BLaER1 treated with 17β-estradiol and CSF1 and Interleukin-3, amounts not matched to agents 10 nM and 100 nM (cell line): ENCODE measurements at regions not wholly inside any gene's neighbourhood (a gene's known extent, or its start where the extent isn't known, plus 50 kb on each side); places are given as distances from the start of the nearest gene placed in this dataset.
A peak's percentile ranks its signal among the peaks of the same experiment; 100 is the strongest.

Experiments used
- H3K27ac ChIP-seq, 11 experiments: shearing (Covaris generic); formaldehyde crosslinking; 2 replicates each; pipeline ENCODE4 v1.8.1; 2022
- H3K27me3 ChIP-seq, 11 experiments: shearing (Covaris generic); formaldehyde crosslinking; 2 replicates each; pipeline ENCODE4 v1.8.1; 2022
- H3K36me3 ChIP-seq, 11 experiments: shearing (Covaris generic); formaldehyde crosslinking; 2 replicates each; pipeline ENCODE4 v1.8.1; 2022
- H3K4me1 ChIP-seq, 10 experiments: shearing (Covaris generic); formaldehyde crosslinking; 2 replicates each; pipeline ENCODE4 v1.8.1; 2022
- H3K4me2 ChIP-seq, 11 experiments: shearing (Covaris generic); formaldehyde crosslinking; 2 replicates each; pipeline ENCODE4 v1.8.1; 2022
- H3K4me3 ChIP-seq, 10 experiments: shearing (Covaris generic); formaldehyde crosslinking; 2 replicates each; pipeline ENCODE4 v1.8.1; 2022
- H3K9ac ChIP-seq, 11 experiments: shearing (Covaris generic); formaldehyde crosslinking; 2 replicates each; pipeline ENCODE4 v1.8.1; 2022
- H3K9me3 ChIP-seq, 11 experiments: shearing (Covaris generic); formaldehyde crosslinking; replicated peaks in 1 of 11; 2 replicates each; pipeline ENCODE4 v1.8.1; 2022
- H4K20me1 ChIP-seq, 11 experiments: shearing (Covaris generic); formaldehyde crosslinking; 2 replicates each; pipeline ENCODE4 v1.8.1; 2022
- Cebpa-rat ChIP-seq, 11 experiments: shearing (Covaris generic); IDR thresholded peaks; 2 replicates each; pipeline ENCODE4 v1.8.1; 2022

DNA sequence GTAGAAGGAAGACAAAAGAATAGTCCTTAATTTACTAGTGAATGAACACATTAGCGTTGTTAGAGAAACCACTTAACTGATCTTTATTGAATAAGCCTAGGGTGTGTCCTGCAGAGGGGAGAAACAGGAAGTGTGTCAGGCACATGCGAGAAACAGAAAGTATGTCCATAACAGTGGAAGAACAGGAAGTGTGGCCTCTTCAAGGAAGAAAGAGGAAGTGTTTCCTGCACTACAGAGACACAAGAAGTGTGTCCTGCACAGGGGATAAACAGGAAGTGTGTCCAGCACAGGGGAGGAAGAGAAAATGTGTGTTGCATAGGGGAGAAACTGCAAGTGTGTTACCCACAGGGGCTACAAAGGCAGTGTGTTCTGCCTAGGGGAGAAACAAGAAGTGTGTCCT lies 539.6 kb upstream of the PRKX start:
- peak overlapping the region; percentile 41 to 78 (median 62); a peak in 20 of 22 replicates for H3K27ac ChIP-seq

DNA sequence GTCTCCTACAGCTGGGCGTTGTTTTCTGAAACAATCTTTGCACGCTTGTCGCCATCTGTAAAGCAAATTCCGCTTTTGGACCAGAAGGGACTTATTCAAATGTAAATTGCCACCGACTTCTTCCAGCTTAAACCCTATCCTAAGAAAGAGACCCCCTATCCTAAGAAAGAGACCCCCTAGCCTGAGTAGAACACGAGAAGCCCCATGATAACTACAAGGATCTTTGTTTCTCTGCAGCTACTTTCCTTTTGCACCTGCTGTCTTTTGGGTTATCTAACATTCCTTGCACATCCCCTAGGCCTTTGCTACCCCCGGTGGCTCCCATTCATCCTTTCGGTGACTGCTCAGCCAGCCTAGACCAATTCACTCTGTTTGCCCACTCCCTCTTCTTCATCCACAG lies 536.0 kb upstream of the PRKX start:
- H4K20me1 ChIP-seq: no peaks in the 10 kb centered on the region
- H3K4me3 ChIP-seq: no peak overlapping the region
- no peaks in the 10 kb centered on the region for H3K27me3 ChIP-seq
- no peak overlapping the region for H3K4me2 ChIP-seq
- TF ChIP-seq Cebpa-rat (IDR thresholded peaks at IDR 0.05): no peak
- no peaks in the 10 kb centered on the region for H3K36me3 ChIP-seq
- H3K9me3 ChIP-seq: peaks cover 4 to 52% (median 8%) of the 10 kb centered on the region in 11 experiments; a peak in 14 of 22 replicates
- no peak overlapping the region for H3K9ac ChIP-seq
- peaks cover 0 to 15% (median 11%) of the 10 kb centered on the region in 10 experiments; a peak in 15 of 20 replicates for H3K4me1 ChIP-seq
- no peak overlapping the region for H3K27ac ChIP-seq

More for the DNA sequence above, 539.6 kb upstream of the PRKX start:
- H3K27me3 ChIP-seq: no peaks in the 10 kb centered on the region
- H3K4me3 ChIP-seq: no peak overlapping the region
- H3K4me2 ChIP-seq: peak overlapping the region in 10 of 11 experiments; percentile 14 to 65 (median 44); a peak in 18 of 22 replicates
- H4K20me1 ChIP-seq: no peaks in the 10 kb centered on the region
- no peak for TF ChIP-seq Cebpa-rat (IDR thresholded peaks at IDR 0.05)
- peaks cover 0 to 23% (median 14%) of the 10 kb centered on the region in 10 experiments; a peak in 17 of 20 replicates for H3K4me1 ChIP-seq
- H3K9me3 ChIP-seq: peaks cover 22 to 65% (median 30%) of the 10 kb centered on the region in 11 experiments
- H3K36me3 ChIP-seq: no peaks in the 10 kb centered on the region
- peak overlapping the region in 2 of 11 experiments; percentile 36 to 41; a peak in 2 of 22 replicates for H3K9ac ChIP-seq

DNA sequence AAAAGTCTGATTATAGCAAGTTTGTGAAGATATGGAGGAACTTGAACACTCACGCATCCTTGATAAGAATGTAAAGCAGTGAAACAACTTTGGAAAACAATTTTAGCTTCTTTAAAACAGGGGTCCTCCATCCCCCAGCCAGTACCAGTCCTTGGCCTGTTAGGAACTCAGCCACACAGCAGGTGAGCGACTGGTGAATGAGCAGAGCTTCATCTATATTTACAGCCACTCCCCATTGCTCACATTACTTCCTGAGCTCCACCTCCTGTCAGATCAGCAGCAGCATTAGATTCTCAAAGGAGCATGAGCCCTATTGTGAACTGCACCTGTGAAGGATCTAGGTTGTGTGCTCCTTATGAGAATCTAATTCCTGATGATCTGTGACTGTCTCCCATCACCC lies 530.3 kb upstream of the PRKX start:
- Histone ChIP-seq H4K20me1 (no peaks in the 10 kb centered on the region), H3K9me3 (peaks cover 32 to 66% (median 39%) of the 10 kb centered on the region in 11 experiments), H3K4me2 (no peak overlapping the region), H3K4me3 (no peak overlapping the region), H3K27ac (no peak overlapping the region), H3K9ac (no peak overlapping the region), H3K4me1 (peaks cover 6 to 20% (median 8%) of the 10 kb centered on the region in 10 experiments; a peak in 19 of 20 replicates), H3K27me3 (no peaks in the 10 kb centered on the region), H3K36me3 (no peaks in the 10 kb centered on the region; a peak in 1 of 22 replicates)
- no peak for TF ChIP-seq Cebpa-rat (IDR thresholded peaks at IDR 0.05)

- 0 out of 22 replicates have a peak, but pooled peaks of 1 of the 11 experiments have one; percentile 28 for TF ChIP-seq Cebpa-rat (IDR thresholded peaks at IDR 0.05)
Measured at GRCh38 chrX:4240541-4241194, 527.2 kb upstream of the PRKX start.

DNA sequence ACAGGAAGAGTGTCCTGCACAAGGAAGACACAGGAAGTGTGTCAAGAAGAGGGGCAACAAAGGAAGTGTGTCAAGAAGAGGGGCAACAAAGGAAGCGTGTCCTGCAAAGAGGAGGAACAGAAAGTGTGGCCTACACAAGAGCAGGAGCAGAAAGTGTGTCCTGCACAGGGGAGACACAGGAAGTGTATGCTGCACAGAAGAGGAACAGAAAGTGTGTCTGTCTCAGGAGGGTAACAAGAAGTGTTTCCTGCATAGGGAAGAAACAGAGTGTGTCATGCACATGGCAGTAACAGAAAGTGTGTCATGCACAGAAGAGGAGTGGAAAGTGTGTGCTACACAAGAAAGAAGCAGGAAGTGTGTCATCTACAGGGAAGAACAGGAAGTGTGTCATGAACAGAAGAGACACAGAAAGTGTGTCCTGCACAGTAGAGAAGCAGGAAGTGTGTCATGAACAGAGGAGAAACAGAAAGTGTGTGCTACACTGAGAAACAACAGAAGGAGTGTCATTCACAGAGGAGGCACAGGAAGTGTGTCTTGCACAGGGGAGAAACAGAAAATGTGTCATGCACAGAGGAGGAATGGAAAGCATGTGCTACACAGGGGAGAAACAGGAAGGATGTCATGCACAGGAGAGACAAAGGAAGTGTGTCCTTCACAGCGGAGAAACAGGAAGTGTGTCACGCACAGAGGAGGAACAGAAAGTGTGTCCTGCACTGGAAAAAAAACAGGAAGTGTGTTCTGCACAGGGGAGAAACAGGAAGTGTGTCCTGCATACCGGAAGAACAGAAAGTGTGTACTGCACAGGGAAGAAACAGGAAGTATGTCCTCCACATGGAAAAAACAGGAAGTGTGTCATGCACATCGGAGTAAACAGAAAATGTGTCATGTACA lies 526.4 kb upstream of the PRKX start:
- H3K9me3 ChIP-seq: peaks cover 40 to 73% (median 44%) of the 10 kb centered on the region in 11 experiments
- peak overlapping the region; percentile 10 to 52 (median 35); a peak in 13 of 20 replicates for H3K4me3 ChIP-seq
- H3K9ac ChIP-seq: peak overlapping the region in 7 of 11 experiments; percentile 34 to 61 (median 41); a peak in 13 of 22 replicates
- peak overlapping the region; percentile 56 to 88 (median 79) for H3K27ac ChIP-seq
- H3K36me3 ChIP-seq: no peaks in the 10 kb centered on the region; a peak in 1 of 22 replicates
- no peak for TF ChIP-seq Cebpa-rat (IDR thresholded peaks at IDR 0.05)
- H3K27me3 ChIP-seq: no peaks in the 10 kb centered on the region
- H4K20me1 ChIP-seq: no peaks in the 10 kb centered on the region
- peak overlapping the region in 5 of 11 experiments; percentile 1 to 34 (median 3); a peak in 4 of 22 replicates for H3K4me2 ChIP-seq
- peaks cover 6 to 20% (median 8%) of the 10 kb centered on the region in 10 experiments; a peak in 19 of 20 replicates for H3K4me1 ChIP-seq

More at GRCh38 chrX:4240541-4241194, 527.2 kb upstream of the PRKX start:
- H3K36me3 ChIP-seq: no peaks in the 10 kb centered on the region; a peak in 1 of 22 replicates
- peak overlapping the region in 9 of 11 experiments; percentile 12 to 65 (median 42); a peak in 15 of 22 replicates for H3K9ac ChIP-seq
- H3K27me3 ChIP-seq: no peaks in the 10 kb centered on the region
- peak overlapping the region in 8 of 11 experiments; percentile 3 to 56 (median 37); a peak in 9 of 22 replicates for H3K4me2 ChIP-seq
- peak overlapping the region; percentile 56 to 88 (median 79) for H3K27ac ChIP-seq
- H3K4me1 ChIP-seq: peaks cover 6 to 20% (median 8%) of the 10 kb centered on the region in 10 experiments; a peak in 19 of 20 replicates
- peaks cover 40 to 80% (median 44%) of the 10 kb centered on the region in 11 experiments for H3K9me3 ChIP-seq
- peak overlapping the region in 8 of 10 experiments; percentile 23 to 56 (median 48); a peak in 17 of 20 replicates for H3K4me3 ChIP-seq
- H4K20me1 ChIP-seq: no peaks in the 10 kb centered on the region

GRCh38 chrX:4238916-4239315 lies 525.5 kb upstream of the PRKX start:
- peaks cover 40 to 72% (median 44%) of the 10 kb centered on the region in 11 experiments for H3K9me3 ChIP-seq
- no peak for TF ChIP-seq Cebpa-rat (IDR thresholded peaks at IDR 0.05)
- no peaks in the 10 kb centered on the region for H4K20me1 ChIP-seq
- peak overlapping the region in 8 of 11 experiments; percentile 56 to 86 (median 78); a peak in 12 of 22 replicates for H3K27ac ChIP-seq
- H3K4me2 ChIP-seq: no peak overlapping the region
- no peaks in the 10 kb centered on the region for H3K27me3 ChIP-seq
- H3K4me3 ChIP-seq: peak overlapping the region in 4 of 10 experiments; percentile 12 to 31 (median 22); a peak in 3 of 20 replicates
- no peaks in the 10 kb centered on the region; a peak in 1 of 22 replicates for H3K36me3 ChIP-seq
- H3K4me1 ChIP-seq: peaks cover 6 to 20% (median 8%) of the 10 kb centered on the region in 10 experiments; a peak in 19 of 20 replicates
- no peak overlapping the region for H3K9ac ChIP-seq

- H3K9me3 ChIP-seq: no peaks in the 10 kb centered on the region
- H3K4me3 ChIP-seq: no peak overlapping the region
- H3K27ac ChIP-seq: no peak overlapping the region
- no peak overlapping the region for H3K9ac ChIP-seq
- H4K20me1 ChIP-seq: no peaks in the 10 kb centered on the region
- H3K4me1 ChIP-seq: no peaks in the 10 kb centered on the region
- H3K4me2 ChIP-seq: no peak overlapping the region
- H3K36me3 ChIP-seq: no peaks in the 10 kb centered on the region
- no peak for TF ChIP-seq Cebpa-rat (IDR thresholded peaks at IDR 0.05)
- H3K27me3 ChIP-seq: no peaks in the 10 kb centered on the region
Measured at GRCh38 chrX:4225086-4225485, 511.6 kb upstream of the PRKX start.

DNA sequence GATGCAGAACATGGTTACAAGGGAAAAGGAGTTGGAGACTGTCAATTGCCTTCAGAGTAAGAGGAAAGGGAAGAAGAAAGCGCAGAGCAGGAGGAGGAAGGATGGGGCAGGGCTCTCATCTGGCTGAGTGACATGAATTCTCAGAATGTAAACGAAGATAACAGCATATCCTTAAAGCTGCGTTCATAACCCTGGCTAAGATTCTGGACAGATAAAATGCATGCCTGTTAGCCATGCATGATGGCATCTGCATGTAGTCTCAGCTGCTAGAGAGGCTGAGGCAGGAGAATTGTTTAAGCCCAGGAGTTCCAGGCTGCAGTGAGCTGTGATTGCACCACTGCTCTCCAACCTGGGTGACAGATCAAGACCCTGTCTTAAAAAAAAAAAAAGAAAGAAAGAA lies 493.5 kb upstream of the PRKX start:
- Histone ChIP-seq H3K4me1 (peaks cover 0 to 5% (median 0%) of the 10 kb centered on the region in 10 experiments; a peak in 3 of 20 replicates), H3K4me2 (peak overlapping the region in 1 of 11 experiments; percentile 26; a peak in 2 of 22 replicates), H3K9me3 (0 out of 22 replicates have a peak, but pooled peaks cover 0 to 11% (median 0%) of the 10 kb centered on the region in 11 experiments), H3K27me3 (no peaks in the 10 kb centered on the region), H3K9ac (no peak overlapping the region), H3K27ac (no peak overlapping the region), H3K36me3 (no peaks in the 10 kb centered on the region), H4K20me1 (no peaks in the 10 kb centered on the region), H3K4me3 (no peak overlapping the region)
- TF ChIP-seq Cebpa-rat (IDR thresholded peaks at IDR 0.05): no peak
